ENCODE measurements at regions not wholly inside any gene's neighbourhood (a gene's known extent, or its start where the extent isn't known, plus 50 kb on each side); places are given as distances from the start of the nearest gene placed in this dataset.

- H2AFZ ChIP-seq (ENCODE audit: low read length), result no peak overlapping the region
- H3K27me3 ChIP-seq (ENCODE audit: low read length), result no peaks in the 10 kb centered on the region
- H3K79me2 ChIP-seq (ENCODE audit: low read length), result no peaks in the 10 kb centered on the region
- H4K20me1 ChIP-seq (ENCODE audit: insufficient read depth, low read depth, low read length), result no peaks in the 10 kb centered on the region
- H3K4me1 ChIP-seq (ENCODE audit: low read length), result no peaks in the 10 kb centered on the region
- H3K9me3 ChIP-seq (ENCODE audit: low read length), result no peaks in the 10 kb centered on the region
- H3K36me3 ChIP-seq (ENCODE audit: insufficient read depth, low read length), result no peaks in the 10 kb centered on the region
- no peak for DNase-seq
- no peak overlapping the region for H3K27ac ChIP-seq (ENCODE audit: low read length)
- H3K4me3 ChIP-seq (ENCODE audit: low read length), result no peak overlapping the region
- no peaks in the 10 kb centered on the region for H3K9me2 ChIP-seq (replicated peaks; ENCODE audit: insufficient read depth, low read length)
- no peak overlapping the region for H3K9ac ChIP-seq (ENCODE audit: low read length)
- H3K4me2 ChIP-seq (ENCODE audit: low read depth, low read length, poor library complexity, severe bottlenecking), result no peak overlapping the region
Observed at GRCh38 chr14:22025879-22026278, 352.3 kb upstream of the OR4E1 start.

- no peak overlapping the region for H3K9ac ChIP-seq (ENCODE audit: low read length)
- H3K9me3 ChIP-seq (ENCODE audit: low read length), result no peaks in the 10 kb centered on the region
- no peak overlapping the region for H3K27ac ChIP-seq (ENCODE audit: low read length)
- H4K20me1 ChIP-seq (ENCODE audit: insufficient read depth, low read depth, low read length), result no peaks in the 10 kb centered on the region
- no peak overlapping the region for H3K4me3 ChIP-seq (ENCODE audit: low read length)
- no peaks in the 10 kb centered on the region for H3K4me1 ChIP-seq (ENCODE audit: low read length)
- no peak overlapping the region for H3K4me2 ChIP-seq (ENCODE audit: low read depth, low read length, poor library complexity, severe bottlenecking)
- no peaks in the 10 kb centered on the region for H3K79me2 ChIP-seq (ENCODE audit: low read length)
- H2AFZ ChIP-seq (ENCODE audit: low read length), result no peak overlapping the region
- no peaks in the 10 kb centered on the region for H3K36me3 ChIP-seq (ENCODE audit: insufficient read depth, low read length)
- H3K9me2 ChIP-seq (replicated peaks; ENCODE audit: insufficient read depth, low read length), result no peaks in the 10 kb centered on the region
- DNase-seq, result no peak
- no peaks in the 10 kb centered on the region for H3K27me3 ChIP-seq (ENCODE audit: low read length)
Observed at GRCh38 chr14:22024137-22024536, 350.5 kb upstream of the OR4E1 start.

- no peaks in the 10 kb centered on the region for H3K4me1 ChIP-seq (ENCODE audit: low read length)
- no peak overlapping the region for H3K4me3 ChIP-seq (ENCODE audit: low read length)
- H3K4me2 ChIP-seq (ENCODE audit: low read depth, low read length, poor library complexity, severe bottlenecking), result no peak overlapping the region
- no peaks in the 10 kb centered on the region for H3K36me3 ChIP-seq (ENCODE audit: insufficient read depth, low read length)
- no peak for DNase-seq
- H3K9me2 ChIP-seq (replicated peaks; ENCODE audit: insufficient read depth, low read length), result no peaks in the 10 kb centered on the region
- no peaks in the 10 kb centered on the region for H3K27me3 ChIP-seq (ENCODE audit: low read length)
- no peak overlapping the region for H3K27ac ChIP-seq (ENCODE audit: low read length)
- H3K9ac ChIP-seq (ENCODE audit: low read length), result no peak overlapping the region
- no peak overlapping the region for H2AFZ ChIP-seq (ENCODE audit: low read length)
- H3K9me3 ChIP-seq (ENCODE audit: low read length), result no peaks in the 10 kb centered on the region
- no peaks in the 10 kb centered on the region for H3K79me2 ChIP-seq (ENCODE audit: low read length)
- H4K20me1 ChIP-seq (ENCODE audit: insufficient read depth, low read depth, low read length), result no peaks in the 10 kb centered on the region
Observed at GRCh38 chr14:22018890-22019289, 345.3 kb upstream of the OR4E1 start.

- Histone ChIP-seq H3K4me3 (ENCODE audit: low read length) (no peak overlapping the region), H3K9ac (ENCODE audit: low read length) (no peak overlapping the region), H3K4me1 (ENCODE audit: low read length) (no peaks in the 10 kb centered on the region), H3K4me2 (ENCODE audit: low read depth, low read length, poor library complexity, severe bottlenecking) (no peak overlapping the region), H3K79me2 (ENCODE audit: low read length) (no peaks in the 10 kb centered on the region), H3K36me3 (ENCODE audit: insufficient read depth, low read length) (no peaks in the 10 kb centered on the region), H3K9me3 (ENCODE audit: low read length) (no peaks in the 10 kb centered on the region), H3K9me2 (replicated peaks; ENCODE audit: insufficient read depth, low read length) (no peaks in the 10 kb centered on the region), H3K27ac (ENCODE audit: low read length) (no peak overlapping the region), H3K27me3 (ENCODE audit: low read length) (no peaks in the 10 kb centered on the region), H4K20me1 (ENCODE audit: insufficient read depth, low read depth, low read length) (no peaks in the 10 kb centered on the region), H2AFZ (ENCODE audit: low read length) (no peak overlapping the region)
- no peak for DNase-seq
Observed at GRCh38 chr14:22012452-22012851, 338.8 kb upstream of the OR4E1 start.

- no peaks in the 10 kb centered on the region for H3K79me2 ChIP-seq (ENCODE audit: low read length)
- DNase-seq, result no peak
Observed at GRCh38 chr14:22011253-22011642, 337.6 kb upstream of the OR4E1 start.

GRCh38 chr14:22010545-22011252 lies 337.1 kb upstream of the OR4E1 start:
- H3K9ac ChIP-seq (ENCODE audit: low read length), result no peak overlapping the region
- no peak for DNase-seq
- H3K27me3 ChIP-seq (ENCODE audit: low read length), result no peaks in the 10 kb centered on the region
- H4K20me1 ChIP-seq (ENCODE audit: insufficient read depth, low read depth, low read length), result no peaks in the 10 kb centered on the region
- no peaks in the 10 kb centered on the region for H3K9me2 ChIP-seq (replicated peaks; ENCODE audit: insufficient read depth, low read length)
- H3K4me3 ChIP-seq (ENCODE audit: low read length), result no peak overlapping the region
- no peaks in the 10 kb centered on the region for H3K79me2 ChIP-seq (ENCODE audit: low read length)
- no peaks in the 10 kb centered on the region for H3K9me3 ChIP-seq (ENCODE audit: low read length)
- no peaks in the 10 kb centered on the region for H3K4me1 ChIP-seq (ENCODE audit: low read length)
- no peak overlapping the region for H3K4me2 ChIP-seq (ENCODE audit: low read depth, low read length, poor library complexity, severe bottlenecking)
- no peak overlapping the region for H3K27ac ChIP-seq (ENCODE audit: low read length)
- H3K36me3 ChIP-seq (ENCODE audit: insufficient read depth, low read length), result no peaks in the 10 kb centered on the region
- H2AFZ ChIP-seq (ENCODE audit: low read length), result no peak overlapping the region

More at GRCh38 chr14:22011253-22011642, 337.6 kb upstream of the OR4E1 start:
- Histone ChIP-seq H3K9me3 (ENCODE audit: low read length) (no peaks in the 10 kb centered on the region), H2AFZ (ENCODE audit: low read length) (no peak overlapping the region), H3K9me2 (replicated peaks; ENCODE audit: insufficient read depth, low read length) (no peaks in the 10 kb centered on the region), H3K36me3 (ENCODE audit: insufficient read depth, low read length) (no peaks in the 10 kb centered on the region), H3K27me3 (ENCODE audit: low read length) (no peaks in the 10 kb centered on the region), H3K4me1 (ENCODE audit: low read length) (no peaks in the 10 kb centered on the region), H3K27ac (ENCODE audit: low read length) (no peak overlapping the region), H4K20me1 (ENCODE audit: insufficient read depth, low read depth, low read length) (no peaks in the 10 kb centered on the region), H3K4me3 (ENCODE audit: low read length) (no peak overlapping the region), H3K9ac (ENCODE audit: low read length) (no peak overlapping the region), H3K4me2 (ENCODE audit: low read depth, low read length, poor library complexity, severe bottlenecking) (no peak overlapping the region)

- Histone ChIP-seq H3K9ac (ENCODE audit: low read length) (no peak overlapping the region), H3K36me3 (ENCODE audit: insufficient read depth, low read length) (no peaks in the 10 kb centered on the region), H3K79me2 (ENCODE audit: low read length) (no peaks in the 10 kb centered on the region), H3K9me2 (replicated peaks; ENCODE audit: insufficient read depth, low read length) (no peaks in the 10 kb centered on the region), H3K27ac (ENCODE audit: low read length) (no peak overlapping the region), H3K4me3 (ENCODE audit: low read length) (no peak overlapping the region), H2AFZ (ENCODE audit: low read length) (no peak overlapping the region), H3K4me2 (ENCODE audit: low read depth, low read length, poor library complexity, severe bottlenecking) (no peak overlapping the region), H3K9me3 (ENCODE audit: low read length) (no peaks in the 10 kb centered on the region), H3K27me3 (ENCODE audit: low read length) (no peaks in the 10 kb centered on the region), H3K4me1 (ENCODE audit: low read length) (no peaks in the 10 kb centered on the region), H4K20me1 (ENCODE audit: insufficient read depth, low read depth, low read length) (no peaks in the 10 kb centered on the region)
- no peak for DNase-seq
Observed at GRCh38 chr14:22008766-22009165, 335.1 kb upstream of the OR4E1 start.

GRCh38 chr14:22007784-22008412 lies 334.3 kb upstream of the OR4E1 start:
- no peak overlapping the region for H3K27ac ChIP-seq (ENCODE audit: low read length)
- H3K4me2 ChIP-seq (ENCODE audit: low read depth, low read length, poor library complexity, severe bottlenecking), result no peak overlapping the region
- DNase-seq, result no peak
- no peaks in the 10 kb centered on the region for H3K36me3 ChIP-seq (ENCODE audit: insufficient read depth, low read length)
- no peaks in the 10 kb centered on the region for H3K4me1 ChIP-seq (ENCODE audit: low read length)
- H3K4me3 ChIP-seq (ENCODE audit: low read length), result no peak overlapping the region
- H3K9ac ChIP-seq (ENCODE audit: low read length), result no peak overlapping the region
- no peaks in the 10 kb centered on the region for H3K79me2 ChIP-seq (ENCODE audit: low read length)
- H3K9me3 ChIP-seq (ENCODE audit: low read length), result no peaks in the 10 kb centered on the region
- H2AFZ ChIP-seq (ENCODE audit: low read length), result no peak overlapping the region
- no peaks in the 10 kb centered on the region for H4K20me1 ChIP-seq (ENCODE audit: insufficient read depth, low read depth, low read length)
- H3K9me2 ChIP-seq (replicated peaks; ENCODE audit: insufficient read depth, low read length), result no peaks in the 10 kb centered on the region
- no peaks in the 10 kb centered on the region for H3K27me3 ChIP-seq (ENCODE audit: low read length)

Data from Karpas-422 (cell line).